Endodermal cell (in vitro differentiated cells): ENCODE measurements at regions not wholly inside any gene's neighbourhood (a gene's known extent, or its start where the extent isn't known, plus 50 kb on each side); places are given as distances from the start of the nearest gene placed in this dataset.

Experiments used
- DNase-seq: peaks from one replicate; pipeline ENCODE4 v3.0.0-alpha.2; 2017
- H3K27ac ChIP-seq: 2 replicates; pipeline ENCODE4 v1.5.1; 2013; ENCODE audit warnings: mild to moderate bottlenecking, low read depth, low read length, moderate library complexity
- H3K27me3 ChIP-seq: 2 replicates; pipeline ENCODE4 v1.6.1; 2013; ENCODE audit warnings: mild to moderate bottlenecking, low read length, moderate library complexity; ENCODE audit not compliant: insufficient read depth, control insufficient read depth, poor library complexity, severe bottlenecking
- H3K36me3 ChIP-seq: 2 replicates; pipeline ENCODE4 v1.7.0; 2013; ENCODE audit warnings: mild to moderate bottlenecking, low read length, moderate library complexity; ENCODE audit not compliant: control insufficient read depth, insufficient read depth
- H3K4me1 ChIP-seq: one replicate; pipeline ENCODE4 v1.7.0; 2013; ENCODE audit warnings: low read length; ENCODE audit not compliant: control insufficient read depth, insufficient read depth
- H3K4me3 ChIP-seq: 2 replicates; pipeline ENCODE4 v1.5.1; 2013; ENCODE audit warnings: mild to moderate bottlenecking, low read length, moderate library complexity
- H3K9ac ChIP-seq: 2 replicates; pipeline ENCODE4 v1.6.1; 2013; ENCODE audit warnings: mild to moderate bottlenecking, low read length, moderate library complexity; ENCODE audit not compliant: poor library complexity, severe bottlenecking; ENCODE audit errors: extremely low read depth
- H3K9me3 ChIP-seq: 2 replicates; pipeline ENCODE4 v1.6.1; 2013; ENCODE audit warnings: mild to moderate bottlenecking, low read length, moderate library complexity; ENCODE audit not compliant: control insufficient read depth
- H3K27ac Mint-ChIP-seq: 2 replicates; pipeline ENCODE4 v1.8.0; 2020; ENCODE audit warnings: mixed read lengths
- H3K27me3 Mint-ChIP-seq: 2 replicates; pipeline ENCODE4 v1.8.0; 2021; ENCODE audit warnings: mild to moderate bottlenecking, mixed read lengths; ENCODE audit not compliant: insufficient read depth
- H3K36me3 Mint-ChIP-seq: 2 replicates; pipeline ENCODE4 v1.8.0; 2020; ENCODE audit warnings: low read depth, mixed read lengths
- H3K4me1 Mint-ChIP-seq: 2 replicates; pipeline ENCODE4 v1.8.0; 2020; ENCODE audit warnings: mixed read lengths
- H3K4me3 Mint-ChIP-seq: 2 replicates; pipeline ENCODE4 v1.8.0; 2020; ENCODE audit warnings: mild to moderate bottlenecking, moderate library complexity, mixed read lengths
- H3K9me3 Mint-ChIP-seq: 2 replicates; pipeline ENCODE4 v1.8.0; 2020; ENCODE audit warnings: mild to moderate bottlenecking, mixed read lengths
- CTCF ChIP-seq: fragments of 200-600 bp; sonication (generic); conservative IDR thresholded peaks from 2 replicates; pipeline ENCODE4 v1.5.0; 2021; ENCODE audit warnings: antibody characterized with exemption, mild to moderate bottlenecking
- WGBS, 2 experiments: methylation state at CpG; one replicate each; pipeline versions ENCODE4 v1.1.5 to v1.1.7; 2013; ENCODE audit warnings: missing lambda C conversion rate in 2 of 2, mixed read lengths in 1 of 2; ENCODE audit not compliant: insufficient coverage in 1 of 2, insufficient read length in 1 of 2; 5-methylcytosine and 5-hydroxymethylcytosine counted together

GRCh38 chr13:34114581-34114980, 296.6 kb downstream of the RFC3 start:
- H3K9me3 ChIP-seq: peaks cover 2% of the 10 kb centered on the region
- TF ChIP-seq CTCF: no peak
- no peaks in the 10 kb centered on the region for H3K4me1 ChIP-seq
- peaks cover 12% of the 10 kb centered on the region for H3K4me1 Mint-ChIP-seq
- no peak overlapping the region for H3K4me3 ChIP-seq
- H3K27ac Mint-ChIP-seq: no peak overlapping the region
- H3K36me3 Mint-ChIP-seq: no peaks in the 10 kb centered on the region
- H3K27me3 Mint-ChIP-seq: no peaks in the 10 kb centered on the region
- 60 to 80% methylated on average over 1 to 3 of the region's 3 CpGs for WGBS, 2 experiments
- H3K27ac ChIP-seq: no peak overlapping the region
- no peaks in the 10 kb centered on the region for H3K27me3 ChIP-seq
- DNase-seq: no peak
- no peak overlapping the region for H3K4me3 Mint-ChIP-seq
- no peak overlapping the region for H3K9ac ChIP-seq
- no peaks in the 10 kb centered on the region for H3K36me3 ChIP-seq
- H3K9me3 Mint-ChIP-seq: no peaks in the 10 kb centered on the region

- Histone ChIP-seq H3K4me3 (no peak overlapping the region), H3K27me3 (no peaks in the 10 kb centered on the region), H3K9me3 (no peaks in the 10 kb centered on the region), H3K9ac (no peak overlapping the region), H3K27ac (no peak overlapping the region), H3K36me3 (no peaks in the 10 kb centered on the region), H3K4me1 (no peaks in the 10 kb centered on the region)
- Mint-ChIP-seq H3K36me3 (no peaks in the 10 kb centered on the region), H3K27ac (no peak overlapping the region), H3K4me3 (no peak overlapping the region), H3K27me3 (no peaks in the 10 kb centered on the region), H3K9me3 (no peaks in the 10 kb centered on the region), H3K4me1 (peaks cover 12% of the 10 kb centered on the region)
- no peak for DNase-seq
- 69 to 81% methylated on average over 3 of the region's 3 CpGs for WGBS, 2 experiments
- TF ChIP-seq CTCF: no peak
These were observed 298.7 kb downstream of the RFC3 start for GRCh38 chr13:34116651-34117050.

- no peaks in the 10 kb centered on the region for H3K9me3 Mint-ChIP-seq
- Histone ChIP-seq H3K9me3 (no peaks in the 10 kb centered on the region), H3K4me3 (no peak overlapping the region), H3K4me1 (no peaks in the 10 kb centered on the region), H3K27ac (no peak overlapping the region), H3K36me3 (no peaks in the 10 kb centered on the region), H3K9ac (no peak overlapping the region), H3K27me3 (no peaks in the 10 kb centered on the region)
- no peak for DNase-seq
- H3K4me1 Mint-ChIP-seq: peaks cover 3% of the 10 kb centered on the region
- no peak overlapping the region for H3K4me3 Mint-ChIP-seq
- no peak overlapping the region for H3K27ac Mint-ChIP-seq
- no peak for TF ChIP-seq CTCF
- WGBS, 2 experiments: 88 to 100% methylated on average over 1 to 3 of the region's 3 CpGs
- H3K36me3 Mint-ChIP-seq: no peaks in the 10 kb centered on the region
- no peaks in the 10 kb centered on the region for H3K27me3 Mint-ChIP-seq
These were observed 306.8 kb downstream of the RFC3 start for GRCh38 chr13:34124666-34125306.
